ENCODE measurements at regions not wholly inside any gene's neighbourhood (a gene's known extent, or its start where the extent isn't known, plus 50 kb on each side); places are given as distances from the start of the nearest gene placed in this dataset.

GRCh38 chr14:71592361-71592760, 339.9 kb upstream of the RGS6 start:
- peak in 1 of 2 donors; percentile 61 for ATAC-seq (ENCODE audit: low FRiP score in 2 of 2)
- Histone ChIP-seq H3K36me3 (no peaks in the 10 kb centered on the region), H3K4me1 (peaks cover 7 to 20% (median 20%) of the 10 kb centered on the region in 4 donors), H3K4me3 (no peak overlapping the region), H3K9me3 (no peaks in the 10 kb centered on the region), H3K27ac (no peak overlapping the region), H3K27me3 (no peaks in the 10 kb centered on the region)
- peak in 1 of 2 donors; percentile 51 for DNase-seq
- no peak for TF ChIP-seq POLR2AphosphoS5 (IDR thresholded peaks at IDR 0.05)
- TF ChIP-seq EP300 (IDR thresholded peaks at IDR 0.05): no peak
- no peak for TF ChIP-seq POLR2A (IDR thresholded peaks at IDR 0.05)
- TF ChIP-seq CTCF (IDR thresholded peaks at IDR 0.05): no peak
- 47 to 55% methylated on average over 2 of the region's 2 CpGs for WGBS, 2 donors

- Histone ChIP-seq H3K36me3 (no peaks in the 10 kb centered on the region), H3K27me3 (no peaks in the 10 kb centered on the region), H3K27ac (no peak overlapping the region), H3K4me3 (no peak overlapping the region), H3K9me3 (no peaks in the 10 kb centered on the region), H3K4me1 (peaks cover 7 to 20% (median 20%) of the 10 kb centered on the region in 4 donors)
- 88 to 95% methylated on average over 1 of the region's 1 CpG for WGBS, 2 donors
- no peak for TF ChIP-seq POLR2A (IDR thresholded peaks at IDR 0.05)
- TF ChIP-seq EP300 (IDR thresholded peaks at IDR 0.05): no peak
- no peak for TF ChIP-seq CTCF (IDR thresholded peaks at IDR 0.05)
- no peak for TF ChIP-seq POLR2AphosphoS5 (IDR thresholded peaks at IDR 0.05)
- no peak for ATAC-seq (ENCODE audit: low FRiP score in 2 of 2)
- no peak for DNase-seq
Observed at GRCh38 chr14:71593966-71594365, 338.3 kb upstream of the RGS6 start.

- Histone ChIP-seq H3K27me3 (no peaks in the 10 kb centered on the region), H3K4me1 (peaks cover 7 to 20% (median 18%) of the 10 kb centered on the region in 4 donors), H3K27ac (no peak overlapping the region), H3K36me3 (no peaks in the 10 kb centered on the region), H3K9me3 (no peaks in the 10 kb centered on the region), H3K4me3 (no peak overlapping the region)
- no peak for TF ChIP-seq CTCF (IDR thresholded peaks at IDR 0.05)
- TF ChIP-seq POLR2A (IDR thresholded peaks at IDR 0.05): no peak
- TF ChIP-seq EP300 (IDR thresholded peaks at IDR 0.05): no peak
- TF ChIP-seq POLR2AphosphoS5 (IDR thresholded peaks at IDR 0.05): no peak
- ATAC-seq (ENCODE audit: low FRiP score in 2 of 2) (peak in 1 of 2 donors; percentile 71), DNase-seq (no peak)
- WGBS, 2 donors: 58 to 70% methylated on average over 3 of the region's 3 CpGs
Observed at GRCh38 chr14:71594821-71595220, 337.4 kb upstream of the RGS6 start.

GRCh38 chr14:71595441-71595840, 336.8 kb upstream of the RGS6 start:
- ATAC-seq (ENCODE audit: low FRiP score in 2 of 2): no peak
- TF ChIP-seq POLR2A (IDR thresholded peaks at IDR 0.05) (no peak), EP300 (IDR thresholded peaks at IDR 0.05) (no peak), CTCF (IDR thresholded peaks at IDR 0.05) (no peak), POLR2AphosphoS5 (IDR thresholded peaks at IDR 0.05) (no peak)

GRCh38 chr14:71597287-71597920, 334.8 kb upstream of the RGS6 start:
- Histone ChIP-seq H3K9me3 (peaks cover 0 to 8% (median 3%) of the 10 kb centered on the region in 4 donors), H3K27me3 (no peaks in the 10 kb centered on the region), H3K4me3 (no peak overlapping the region), H3K4me1 (peaks cover 2 to 14% (median 12%) of the 10 kb centered on the region in 4 donors), H3K36me3 (no peaks in the 10 kb centered on the region), H3K27ac (peak overlapping the region in 1 of 4 donors; percentile 20)
- peak in 1 of 2 donors; percentile 40 for ATAC-seq (ENCODE audit: low FRiP score in 2 of 2)
- no peak for TF ChIP-seq CTCF (IDR thresholded peaks at IDR 0.05)
- TF ChIP-seq POLR2A (IDR thresholded peaks at IDR 0.05): no peak
- no peak for TF ChIP-seq EP300 (IDR thresholded peaks at IDR 0.05)
- no peak for TF ChIP-seq POLR2AphosphoS5 (IDR thresholded peaks at IDR 0.05)
- DNase-seq: no peak
- 82 to 83% methylated on average over 2 of the region's 2 CpGs for WGBS, 2 donors

More at GRCh38 chr14:71595441-71595840, 336.8 kb upstream of the RGS6 start:
- H3K4me1 ChIP-seq: peaks cover 7 to 20% (median 18%) of the 10 kb centered on the region in 4 donors
- peaks cover 0 to 5% (median 2%) of the 10 kb centered on the region in 4 donors for H3K9me3 ChIP-seq
- H3K27me3 ChIP-seq: no peaks in the 10 kb centered on the region
- no peak overlapping the region for H3K4me3 ChIP-seq
- WGBS, 2 donors: 88 to 92% methylated on average over 3 of the region's 3 CpGs
- H3K27ac ChIP-seq: no peak overlapping the region
- no peaks in the 10 kb centered on the region for H3K36me3 ChIP-seq
- DNase-seq: no peak
